HuH-7.5 (cell line): ENCODE measurements at regions not wholly inside any gene's neighbourhood (a gene's known extent, or its start where the extent isn't known, plus 50 kb on each side); places are given as distances from the start of the nearest gene placed in this dataset.

Source experiments
- DNase-seq: peaks from one replicate; pipeline ENCODE4 v3.0.0; 2011; ENCODE audit warnings: low spot score

GRCh38 chr15:35857567-35858226 is 311.7 kb upstream of the DPH6 start:
- no peak for DNase-seq

GRCh38 chr15:35858707-35859106 is 312.7 kb upstream of the DPH6 start:
- DNase-seq, result no peak

GRCh38 chr15:35863655-35864054 is 317.7 kb upstream of the DPH6 start:
- no peak for DNase-seq

- DNase-seq, result no peak
Observed at GRCh38 chr15:35867356-35867755, 321.4 kb upstream of the DPH6 start.

GRCh38 chr15:35871282-35871681 is 325.3 kb upstream of the DPH6 start:
- no peak for DNase-seq

GRCh38 chr15:35871812-35872211 is 325.8 kb upstream of the DPH6 start:
- no peak for DNase-seq

GRCh38 chr15:35872577-35872976 is 326.6 kb upstream of the DPH6 start:
- no peak for DNase-seq

- peak; percentile 10 for DNase-seq
Observed at GRCh38 chr15:35874260-35874905, 328.4 kb upstream of the DPH6 start.

- no peak for DNase-seq
Observed at GRCh38 chr15:35876762-35877161, 330.8 kb upstream of the DPH6 start.

GRCh38 chr15:35880896-35881295 is 334.9 kb upstream of the DPH6 start:
- no peak for DNase-seq

GRCh38 chr15:35885870-35886269 is 339.9 kb upstream of the DPH6 start:
- DNase-seq, result no peak

GRCh38 chr15:35886765-35887164 is 340.8 kb upstream of the DPH6 start:
- DNase-seq, result no peak

GRCh38 chr15:35888815-35889214 is 342.9 kb upstream of the DPH6 start:
- no peak for DNase-seq

GRCh38 chr15:35907511-35907910 is 361.5 kb upstream of the DPH6 start:
- no peak for DNase-seq

GRCh38 chr15:35909414-35909813 is 363.4 kb upstream of the DPH6 start:
- no peak for DNase-seq

GRCh38 chr15:35910227-35910626 is 364.3 kb upstream of the DPH6 start:
- no peak for DNase-seq

- DNase-seq, result no peak
Observed at GRCh38 chr15:35911052-35911777, 365.2 kb upstream of the DPH6 start.

- DNase-seq, result no peak
Observed at GRCh38 chr15:35912196-35912595, 366.2 kb upstream of the DPH6 start.

GRCh38 chr15:35914573-35914972 is 368.6 kb upstream of the DPH6 start:
- no peak for DNase-seq

GRCh38 chr15:35921046-35921445 is 375.1 kb upstream of the DPH6 start:
- DNase-seq, result no peak

GRCh38 chr15:35925275-35926006 is 379.5 kb upstream of the DPH6 start:
- no peak for DNase-seq

- no peak for DNase-seq
Observed at GRCh38 chr15:35926007-35926380, 380.0 kb upstream of the DPH6 start.

GRCh38 chr15:35928847-35929246 is 382.9 kb upstream of the DPH6 start:
- DNase-seq, result no peak
